GM19239 (cell line): ENCODE measurements at regions not wholly inside any gene's neighbourhood (a gene's known extent, or its start where the extent isn't known, plus 50 kb on each side); places are given as distances from the start of the nearest gene placed in this dataset.
"Not testable (repeated sequence)": the region's sequence is repeated elsewhere in the genome, so short reads cannot be mapped to it uniquely, and the experiment has no call there.

Experiments used
- DNase-seq: peaks from one replicate; pipeline ENCODE4 v3.0.0; 2011; ENCODE audit warnings: low spot score; ENCODE audit not compliant: insufficient read length
- FAIRE-seq: peaks from 2 replicates; lab custom pipeline; 2011; peaks lifted over from hg19 to GRCh38; lab: Jason Lieb, UNC

DNA sequence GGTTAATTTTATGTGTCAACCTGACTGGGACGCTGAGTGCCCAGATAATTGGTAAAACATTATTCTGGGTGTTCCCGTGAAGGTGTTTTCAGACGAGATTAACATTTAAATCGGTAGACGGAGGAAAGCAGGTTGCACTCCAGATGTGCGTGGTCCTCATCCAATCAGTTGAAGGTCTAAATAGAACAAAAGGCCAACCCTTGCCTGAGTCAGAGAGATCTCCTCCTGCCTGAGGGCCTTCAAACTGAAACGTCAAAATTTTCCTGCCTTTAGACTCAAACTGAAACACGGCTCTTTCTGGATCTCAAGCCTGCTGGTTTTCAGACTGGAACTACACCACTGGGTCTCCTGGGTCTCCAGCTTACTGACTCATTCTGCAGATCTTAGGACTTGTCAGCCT is 70.9 kb downstream of the NPIPA5 start:
- not testable (repeated sequence) for FAIRE-seq, DNase-seq

DNA sequence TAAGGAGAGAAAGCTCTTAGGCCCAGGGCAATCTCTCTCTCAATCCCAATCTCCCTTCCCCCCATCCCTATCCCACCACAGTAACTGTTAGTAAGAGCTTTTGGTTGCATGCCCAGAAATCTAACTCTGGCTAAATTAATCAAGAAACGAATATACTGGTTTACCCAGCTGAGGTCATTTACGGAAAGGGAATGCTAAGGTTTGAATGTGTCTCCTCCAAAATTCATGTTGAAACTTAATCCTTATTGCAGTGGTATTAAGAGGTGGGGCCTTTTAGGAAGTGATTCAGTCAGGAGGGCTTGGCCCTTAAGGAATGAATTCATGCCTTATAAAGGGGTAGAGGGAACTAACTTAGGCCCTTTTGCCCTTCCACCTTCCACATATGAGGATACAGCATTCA is 72.2 kb downstream of the NPIPA5 start:
- not testable (repeated sequence) for DNase-seq, FAIRE-seq

DNA sequence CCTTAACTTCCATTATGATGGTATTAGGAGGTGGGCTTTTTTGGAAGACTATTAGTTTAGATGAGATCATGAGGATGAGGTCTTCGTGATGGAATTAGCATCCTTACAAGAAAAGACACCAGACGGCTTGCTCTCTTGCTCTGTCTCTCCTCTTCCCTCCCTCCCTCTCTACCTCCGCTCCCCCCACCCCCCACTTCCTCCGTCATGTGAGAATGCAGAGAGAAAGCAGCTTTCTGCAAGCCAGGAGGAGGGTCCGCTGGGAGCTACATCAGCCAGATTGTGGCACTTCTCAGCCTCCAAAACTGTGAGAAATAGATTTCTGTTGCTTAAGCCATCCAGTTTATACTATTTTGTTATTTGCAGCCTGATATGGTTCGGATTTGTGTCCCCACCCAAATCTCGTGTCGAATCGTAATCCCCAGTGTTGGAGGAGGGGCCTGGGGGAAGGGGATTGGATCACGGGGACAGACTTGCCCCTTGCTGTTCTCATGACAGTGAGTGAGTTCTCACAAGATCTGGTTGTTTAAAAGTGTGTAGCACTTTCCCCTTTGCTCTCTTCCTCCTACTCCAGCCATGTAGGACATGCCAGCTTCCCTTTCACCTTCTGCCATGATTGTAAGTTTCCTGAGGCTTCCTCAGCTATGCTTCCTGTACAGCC is 74.3 kb downstream of the NPIPA5 start:
- not testable (repeated sequence) for FAIRE-seq, DNase-seq

DNA sequence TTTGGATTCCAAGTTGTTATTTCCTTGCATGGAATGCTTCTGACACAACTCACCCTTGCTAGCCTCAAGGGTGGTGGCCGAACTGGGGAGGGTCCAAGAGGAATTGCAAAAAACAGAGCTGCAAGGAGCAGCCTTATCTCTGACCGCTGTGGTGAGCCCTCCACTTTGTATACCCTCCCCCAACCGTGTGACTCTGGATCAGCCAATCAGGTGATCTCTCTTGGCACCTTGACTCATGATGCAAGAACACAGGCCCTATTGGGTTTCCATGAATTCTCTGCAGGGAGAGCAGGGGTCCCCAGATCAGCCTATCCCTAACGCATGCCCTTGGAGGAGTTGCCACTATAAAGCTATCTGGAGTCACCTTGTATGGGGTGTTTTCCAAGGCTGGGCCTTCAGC is 81.0 kb downstream of the NPIPA5 start:
- DNase-seq, FAIRE-seq: not testable (repeated sequence)

DNA sequence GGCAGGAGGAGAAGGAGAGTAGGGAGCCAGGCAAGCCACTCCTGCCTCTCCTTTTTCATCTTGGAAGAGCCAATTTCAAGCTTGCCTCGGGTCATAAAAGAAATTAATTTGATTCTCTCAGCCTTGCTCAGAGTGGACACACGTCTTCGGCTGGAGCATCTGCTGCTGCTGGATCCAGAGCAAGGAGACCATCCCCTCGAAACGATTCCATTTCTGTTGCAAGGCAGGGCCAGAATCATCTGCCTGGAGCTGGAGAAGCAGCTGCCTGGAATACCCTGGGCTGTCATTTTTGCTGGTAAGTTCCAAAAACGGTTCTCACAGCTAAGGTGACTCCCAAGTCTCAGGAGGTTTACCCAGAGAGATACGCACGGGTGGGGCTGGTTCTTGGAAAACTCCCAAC is 103.3 kb downstream of the NPIPA5 start:
- not testable (repeated sequence) for DNase-seq, FAIRE-seq

DNA sequence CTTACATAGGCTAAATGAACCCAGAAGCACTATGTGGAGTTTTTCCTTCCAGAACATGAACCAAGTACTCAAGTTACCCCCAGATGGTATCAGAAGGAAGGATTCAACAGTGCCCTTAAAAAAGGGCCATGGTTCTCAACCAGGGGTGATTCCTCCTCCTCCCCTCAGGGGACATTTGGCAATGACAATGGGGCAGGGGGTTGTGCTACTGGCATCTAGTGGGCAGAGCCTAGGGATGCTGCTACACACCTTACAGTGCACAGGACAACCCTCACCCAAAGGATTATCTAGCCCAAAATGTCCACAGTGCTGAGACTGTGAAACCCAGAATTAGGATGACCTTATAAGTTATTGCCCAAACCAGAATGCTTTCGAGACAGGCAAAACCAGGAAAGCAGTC is 104.1 kb downstream of the NPIPA5 start:
- not testable (repeated sequence) for FAIRE-seq, DNase-seq

DNA sequence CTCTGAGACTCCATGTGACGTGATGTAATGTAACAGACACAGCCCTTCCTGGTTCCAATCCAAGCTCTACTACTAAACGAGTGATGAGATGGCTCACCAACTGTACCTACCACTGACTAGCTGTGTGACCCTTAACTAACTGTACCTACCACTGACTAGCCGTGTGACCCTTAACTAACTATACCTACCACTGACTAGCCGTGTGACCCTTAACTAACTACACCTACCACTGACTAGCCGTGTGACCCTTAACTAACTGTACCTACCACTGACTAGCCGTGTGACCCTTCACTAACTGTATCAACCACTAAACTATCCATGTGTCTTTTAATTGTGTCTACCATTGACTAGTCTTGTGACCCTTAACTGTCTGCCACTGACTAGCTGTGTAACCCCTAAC is 111.2 kb downstream of the NPIPA5 start:
- not testable (repeated sequence) for DNase-seq, FAIRE-seq

DNA sequence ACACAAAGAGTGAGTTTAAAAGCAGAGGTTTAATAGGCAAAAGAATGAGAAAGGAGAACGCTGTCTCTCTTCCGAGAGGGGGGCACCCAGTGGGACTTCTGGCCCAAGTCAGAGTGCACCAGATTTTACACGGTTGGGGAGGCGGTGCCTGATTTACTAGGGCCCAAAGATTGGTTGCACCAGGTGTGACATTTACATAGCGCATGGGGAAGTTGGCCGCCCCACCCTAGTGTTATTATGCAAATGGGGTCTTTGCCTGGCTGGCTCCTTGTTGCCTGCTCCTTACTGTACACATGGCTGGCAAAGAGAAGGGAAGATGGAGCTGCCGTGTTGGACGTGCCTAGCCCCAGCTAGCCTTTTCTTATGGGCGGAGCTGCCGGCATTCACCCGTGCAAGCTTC is 115.9 kb downstream of the NPIPA5 start:
- not testable (repeated sequence) for DNase-seq, FAIRE-seq

DNA sequence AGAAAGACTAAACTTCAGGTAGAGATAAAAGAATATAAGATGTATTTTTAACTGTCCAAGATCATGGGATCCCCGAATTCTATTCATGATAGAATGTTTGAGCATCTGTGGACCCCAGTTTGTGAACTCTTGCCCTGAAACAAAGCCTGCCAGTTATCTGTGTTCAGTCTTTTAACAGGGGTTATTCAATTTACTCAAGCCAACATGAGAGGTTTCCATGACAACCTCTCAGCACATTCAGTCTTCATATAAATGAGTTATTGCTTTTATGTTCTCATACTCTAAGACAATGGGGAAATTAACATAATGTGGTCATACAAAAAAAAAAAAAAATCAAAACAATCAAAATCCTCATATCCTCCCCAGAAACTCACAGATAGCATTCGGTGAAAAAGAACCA is 130.1 kb downstream of the NPIPA5 start:
- DNase-seq, FAIRE-seq: not testable (repeated sequence)

DNA sequence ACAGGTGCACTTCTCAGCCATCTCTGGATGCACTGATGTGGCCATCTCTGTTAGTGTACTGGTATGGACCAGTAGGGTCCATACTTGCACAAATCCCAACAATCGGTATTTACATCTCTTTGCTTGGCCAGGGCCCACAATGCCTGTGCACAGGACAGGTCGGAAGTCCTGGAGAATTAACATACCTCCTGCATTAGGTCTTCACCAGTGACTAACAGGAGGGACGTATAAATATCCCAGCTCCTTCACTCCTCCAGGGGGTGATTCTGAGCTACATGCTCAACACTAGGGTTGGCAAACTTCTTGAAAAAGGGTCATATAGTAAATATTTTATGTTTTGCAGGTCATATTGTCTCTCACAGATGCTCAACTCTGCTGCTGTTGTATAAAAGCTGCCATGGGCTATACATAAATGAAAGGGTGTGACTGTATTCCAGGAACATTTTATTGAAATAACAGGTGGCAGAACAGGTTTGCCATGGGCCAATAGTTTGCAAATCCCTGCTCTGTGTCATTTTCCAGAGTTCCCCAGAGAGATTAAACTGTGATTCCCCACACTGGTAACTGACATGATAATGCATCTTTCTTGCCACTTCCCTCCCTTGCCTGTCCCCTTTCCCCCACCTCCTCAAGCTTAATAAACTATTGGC is 141.3 kb downstream of the NPIPA5 start:
- DNase-seq, FAIRE-seq: not testable (repeated sequence)

DNA sequence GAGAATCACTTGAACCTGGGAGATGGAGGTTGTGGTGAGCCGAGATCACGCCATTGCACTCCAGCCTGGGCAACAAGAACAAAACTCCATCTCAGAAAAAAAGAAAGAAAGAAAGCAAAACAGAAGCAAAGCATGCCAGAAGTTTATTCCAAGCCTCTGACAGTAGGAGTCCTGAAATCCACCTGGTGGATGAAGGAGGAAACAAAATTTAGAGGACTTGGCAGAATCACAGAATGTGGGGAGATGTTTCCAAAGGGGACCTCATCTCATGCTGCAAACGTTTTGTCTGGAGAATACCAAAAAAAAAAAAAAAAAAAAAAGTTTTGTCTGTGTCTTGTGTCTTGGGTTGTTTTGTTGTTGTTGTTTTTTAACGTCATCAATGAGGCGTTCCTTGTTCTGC is 141.1 kb upstream of the RRN3 start:
- DNase-seq, FAIRE-seq: not testable (repeated sequence)

DNA sequence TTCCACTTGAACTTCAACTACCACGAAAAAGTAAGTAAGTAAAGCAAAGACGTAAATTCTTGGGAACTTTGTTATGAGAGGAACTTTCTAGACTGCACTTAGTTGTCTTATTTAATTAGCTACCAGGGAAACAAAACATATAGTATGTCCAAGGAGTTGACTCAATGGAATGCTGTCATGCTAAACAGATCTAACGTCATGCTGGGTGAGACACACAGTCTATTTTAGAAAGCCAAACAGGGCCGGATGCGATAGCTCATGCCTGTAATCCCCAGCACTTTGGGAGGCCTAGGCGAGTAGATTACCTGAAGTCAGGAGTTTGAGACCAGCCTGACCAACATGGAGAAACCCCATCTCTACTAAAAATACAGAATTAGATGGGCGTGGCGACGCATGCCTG is 140.6 kb upstream of the RRN3 start:
- not testable (repeated sequence) for FAIRE-seq, DNase-seq

DNA sequence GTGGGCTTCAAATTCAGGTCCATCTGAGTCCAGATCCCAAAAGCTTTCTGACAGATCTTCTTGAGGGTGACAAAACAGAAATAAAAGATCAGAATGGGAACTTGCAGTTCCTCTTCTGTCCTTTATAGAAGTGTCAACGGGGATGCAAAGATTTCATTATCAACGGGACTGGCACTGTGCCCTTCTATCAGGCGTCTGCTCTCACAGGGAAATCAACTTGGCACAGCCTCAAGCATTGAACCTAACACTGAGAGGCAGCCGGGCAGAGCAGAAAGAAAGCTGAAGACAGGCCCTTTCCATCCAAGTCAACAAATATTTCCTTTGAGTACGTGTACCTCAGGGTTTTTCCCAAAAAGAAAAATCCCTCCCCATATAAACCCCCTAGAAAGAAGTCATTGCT is 136.4 kb upstream of the RRN3 start:
- FAIRE-seq, DNase-seq: not testable (repeated sequence)

DNA sequence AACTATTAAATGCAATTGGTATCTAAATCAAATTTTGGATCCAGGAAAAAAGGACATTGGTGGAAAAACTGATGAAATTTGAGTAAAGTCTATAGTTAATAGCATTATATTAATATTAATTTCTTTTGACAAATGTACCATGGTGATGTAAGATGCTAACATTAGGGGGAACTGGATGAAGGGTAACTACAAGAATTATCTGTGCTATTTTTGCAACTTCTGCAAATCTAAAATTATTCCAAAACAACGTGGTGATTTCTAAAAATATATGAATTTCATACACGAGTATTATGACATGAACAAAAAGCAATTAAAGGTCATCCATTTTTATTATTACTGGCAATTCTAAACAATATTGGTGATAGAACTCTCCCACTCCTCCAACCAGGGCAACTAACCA is 135.6 kb upstream of the RRN3 start:
- not testable (repeated sequence) for DNase-seq, FAIRE-seq

DNA sequence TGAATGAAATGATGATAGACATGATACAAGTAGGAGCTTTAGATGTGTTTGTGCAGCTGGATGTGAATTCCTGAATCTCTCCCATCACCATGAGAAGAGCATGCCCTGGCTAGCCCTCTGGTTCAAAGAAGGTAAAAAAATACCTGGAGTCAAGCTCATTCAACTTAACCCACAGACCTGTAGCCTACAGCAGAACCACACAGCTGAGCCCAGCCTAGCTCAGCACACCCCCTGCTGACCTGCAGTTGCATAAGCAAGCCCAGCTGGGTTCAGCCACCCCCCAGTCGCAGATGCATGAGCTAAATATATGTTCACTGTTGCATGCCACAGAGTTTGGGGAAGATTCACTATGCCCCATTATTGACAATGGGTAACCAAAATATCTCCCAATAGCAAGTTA is 130.6 kb upstream of the RRN3 start:
- not testable (repeated sequence) for FAIRE-seq

DNA sequence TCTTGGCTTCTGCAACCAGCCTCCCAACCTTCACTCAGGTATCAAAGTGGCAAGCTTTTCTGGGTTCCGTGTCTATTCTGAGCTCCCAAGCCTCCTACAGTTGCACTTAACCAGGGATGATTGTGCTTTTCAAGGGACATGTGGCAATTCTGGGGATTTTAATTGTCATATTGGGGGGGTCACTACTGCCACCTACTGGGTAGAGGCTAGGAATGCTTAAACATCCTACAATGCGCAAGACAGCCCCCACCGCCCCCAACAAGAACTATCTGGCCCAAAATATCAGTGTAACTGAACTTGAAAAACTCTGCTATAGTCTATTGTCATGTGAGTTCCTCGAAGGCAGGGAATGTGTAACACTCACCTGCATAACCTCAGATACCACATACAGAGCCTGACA is 129.3 kb upstream of the RRN3 start:
- not testable (repeated sequence) for FAIRE-seq, DNase-seq

More for the DNA sequence above, 130.6 kb upstream of the RRN3 start:
- DNase-seq = not testable (repeated sequence)

DNA sequence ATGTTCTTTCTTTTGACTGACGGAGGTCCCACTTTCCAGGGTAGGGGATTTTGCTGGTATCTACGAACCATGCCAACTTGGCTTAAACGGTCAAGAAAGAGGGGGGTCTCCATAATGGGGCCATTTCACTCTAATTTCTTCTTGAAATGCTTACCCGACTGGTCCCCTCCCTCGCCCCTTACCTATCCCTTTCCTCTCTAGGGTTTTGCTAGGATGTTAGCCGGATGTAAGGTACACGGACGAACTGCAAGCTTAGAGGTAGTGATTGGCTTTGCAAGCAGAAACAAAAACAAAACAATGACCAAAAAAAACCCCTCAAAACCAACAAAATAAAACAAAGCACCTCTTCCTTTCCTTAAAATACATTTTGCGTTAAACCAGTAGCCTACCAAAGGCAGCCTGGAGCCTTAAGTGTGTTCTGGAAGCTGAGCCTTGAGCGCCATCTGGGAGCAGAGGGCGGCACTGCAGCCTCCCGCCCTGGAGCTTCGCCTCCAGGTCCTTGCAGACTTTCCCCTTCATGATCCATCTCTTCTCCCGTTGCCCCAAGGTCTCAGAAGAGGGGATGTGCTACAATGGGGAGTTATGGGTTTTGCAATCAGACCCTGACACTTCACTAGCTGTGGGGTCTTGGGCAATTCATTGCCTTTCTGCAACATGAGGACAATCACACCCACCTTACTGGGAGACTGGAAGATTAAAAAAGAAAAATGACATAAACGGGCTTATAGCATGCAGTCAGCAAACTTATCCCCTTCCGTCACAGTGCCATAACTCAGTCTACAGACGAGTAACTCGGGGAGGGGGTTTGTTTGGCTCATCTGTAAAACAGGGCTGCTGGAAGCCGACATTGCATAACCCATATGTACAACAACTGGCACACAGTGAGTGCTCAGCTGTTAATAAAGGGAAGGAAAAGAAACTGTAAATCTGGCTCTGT is 125.9 kb upstream of the RRN3 start:
- FAIRE-seq = peak; percentile 71
- DNase-seq = not testable (repeated sequence)

DNA sequence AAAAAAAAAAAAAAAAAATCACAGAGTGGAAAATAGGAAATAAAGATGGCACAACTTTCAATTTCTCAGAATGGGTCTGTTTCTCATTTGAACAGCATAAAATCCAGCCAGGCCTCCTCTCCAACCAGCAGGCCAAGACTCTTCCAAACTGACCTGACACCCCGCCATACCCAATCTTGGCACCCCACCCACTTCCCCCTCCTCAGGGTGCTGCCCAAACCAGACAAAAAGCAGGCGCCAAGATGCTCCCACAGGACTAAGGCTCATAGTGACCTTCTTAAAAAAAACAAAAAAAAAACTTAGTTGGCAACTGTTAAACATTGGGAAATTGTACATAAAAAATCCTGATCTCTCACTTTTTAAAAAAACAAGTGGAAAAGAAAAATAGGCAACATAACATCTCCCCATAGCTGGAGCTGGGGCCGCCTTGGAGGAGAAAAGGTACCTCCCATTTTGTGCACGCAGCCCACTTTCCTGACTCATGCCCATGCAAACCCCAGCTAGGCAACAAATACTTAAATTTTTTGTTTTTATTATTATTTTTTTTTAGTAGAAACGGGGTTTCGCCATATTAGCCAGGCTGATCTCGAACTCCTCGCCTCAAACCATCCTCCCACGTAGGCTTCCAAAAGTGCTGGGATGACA is 124.9 kb upstream of the RRN3 start:
- not testable (repeated sequence) for DNase-seq, FAIRE-seq

DNA sequence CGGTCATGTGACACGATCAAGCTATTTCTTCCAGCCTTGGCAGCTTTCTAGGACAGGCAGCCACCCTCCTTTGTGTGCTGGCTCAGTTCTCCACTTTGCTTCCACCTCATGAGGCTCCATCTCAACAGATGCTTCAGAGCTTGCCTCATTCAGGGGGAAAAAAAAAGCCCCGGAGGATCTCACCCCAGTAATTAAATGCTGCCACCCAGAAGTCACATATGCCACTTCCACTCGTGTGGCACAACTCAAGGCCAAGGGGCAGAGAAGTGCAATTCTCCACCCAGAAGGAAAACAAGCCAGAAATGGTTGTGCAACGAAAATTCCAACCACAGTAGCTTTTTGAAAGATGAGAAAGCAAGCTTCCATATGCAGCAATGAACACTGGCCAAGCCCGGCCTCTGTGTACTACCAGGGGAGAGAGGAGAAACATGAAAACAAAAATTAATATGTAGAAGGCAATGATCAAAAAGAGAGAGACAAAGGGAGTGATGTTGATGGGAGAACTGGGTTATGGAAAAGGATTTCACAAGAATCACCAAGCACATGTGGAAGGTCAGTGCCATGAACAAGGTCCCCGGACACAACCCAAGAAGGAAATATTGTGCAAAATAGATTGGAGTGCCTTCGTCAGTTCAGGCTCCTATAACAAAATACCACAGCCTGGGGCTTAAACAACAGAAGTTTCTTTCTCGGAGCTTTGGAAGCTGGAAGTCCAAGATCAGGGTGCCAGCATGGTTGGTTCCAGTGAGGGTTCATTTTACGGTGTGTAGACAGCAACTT is 113.3 kb upstream of the RRN3 start:
- not testable (repeated sequence) for DNase-seq, FAIRE-seq
